ENCODE measurements at regions not wholly inside any gene's neighbourhood (a gene's known extent, or its start where the extent isn't known, plus 50 kb on each side); places are given as distances from the start of the nearest gene placed in this dataset.

GRCh38 chr2:187274146-187274545 lies 173.9 kb downstream of the CALCRL start:
- TF ChIP-seq CTCF (IDR thresholded peaks at IDR 0.05) = no peak
- TF ChIP-seq POLR2A (IDR thresholded peaks at IDR 0.05) = no peak
